Tibial artery (tissue), 4 donors: ENCODE measurements at regions not wholly inside any gene's neighbourhood (a gene's known extent, or its start where the extent isn't known, plus 50 kb on each side); places are given as distances from the start of the nearest gene placed in this dataset.

Source experiments
- DNase-seq, 2 donors: peaks; one replicate each; pipeline ENCODE4 v3.0.0-alpha.2; 2019
- H3K27ac ChIP-seq, 2 donors: fragments of 200-600 bp; sonication (generic) in 1 of 2; 1 replicate in 1 of 2; 2 replicates in 1 of 2; pipeline ENCODE4 v1.5.1; 2018 to 2019; ENCODE audit warnings: mild to moderate bottlenecking in 1 of 2
- H3K27me3 ChIP-seq, 2 donors: fragments of 200-600 bp; sonication (generic) in 1 of 2; one replicate each; pipeline versions ENCODE4 v1.5.1 to v1.6.0; 2016 to 2019
- H3K36me3 ChIP-seq, 3 donors: fragments of 200-600 bp; sonication (generic) in 2 of 3; one replicate each; pipeline ENCODE4 v1.5.1; 2016 to 2019; ENCODE audit warnings: mild to moderate bottlenecking in 2 of 3
- H3K4me1 ChIP-seq, 4 donors: fragments of 200-600 bp; sonication (generic) in 2 of 4; 1 replicate in 3 of 4; 2 replicates in 1 of 4; pipeline ENCODE4 v1.5.1; 2016 to 2019
- H3K4me3 ChIP-seq, 2 donors: fragments of 200-600 bp; sonication (generic) in 1 of 2; 1 replicate in 1 of 2; 2 replicates in 1 of 2; pipeline ENCODE4 v1.5.1; 2018 to 2019; ENCODE audit warnings: mild to moderate bottlenecking in 2 of 2
- H3K9me3 ChIP-seq, 3 donors: fragments of 200-600 bp; sonication (generic) in 1 of 3; one replicate each; pipeline ENCODE4 v1.5.1; 2016 to 2019
- intact Hi-C: fragments of 100-400 bp; cut with DNase I; formaldehyde crosslinking; loops from one replicate; pipeline ENCODE4 v1.15.0; 2023; ENCODE audit warnings: low total_unique reads
- TF ChIP-seq, protein P1 (sequence below), 2 experiments: fragments of 200-600 bp in 1 of 2; fragments of 450-650 bp in 1 of 2; IDR thresholded peaks; one replicate each; pipeline ENCODE4 v1.5.1; 2017 to 2019; ENCODE audit warnings: antibody characterized with exemption in 2 of 2, mild to moderate bottlenecking in 1 of 2, moderate library complexity in 1 of 2

DNA sequence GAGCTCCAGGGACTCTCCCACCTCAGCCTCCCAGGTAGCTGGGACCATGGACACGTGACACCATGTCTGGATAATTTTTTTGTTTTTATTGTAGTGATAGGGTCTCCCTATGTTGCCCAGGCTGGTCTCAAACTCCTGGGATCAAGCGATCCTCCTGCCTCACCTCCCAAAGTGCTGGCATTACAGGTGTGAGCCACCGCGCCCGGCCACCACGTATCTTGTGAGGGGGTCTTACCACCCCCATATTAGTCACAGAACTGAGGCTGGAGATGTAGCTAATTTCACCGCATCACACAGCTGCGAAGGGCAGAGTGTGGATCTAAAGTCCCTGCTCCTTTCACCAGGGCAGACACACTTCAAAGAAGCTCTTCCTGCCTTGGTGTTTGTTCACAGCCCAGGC, 211.8 kb upstream of the SOX1 start:
- H3K9me3 ChIP-seq: peaks cover 0 to 6% (median under 1%) of the 10 kb centered on the region in 3 donors
- H3K4me3 ChIP-seq: no peak overlapping the region
- intact Hi-C loops: no loop called here
- H3K27me3 ChIP-seq: peaks cover 0 to 14% of the 10 kb centered on the region in 2 donors
- H3K27ac ChIP-seq: no peak overlapping the region
- TF ChIP-seq, protein P1, sequence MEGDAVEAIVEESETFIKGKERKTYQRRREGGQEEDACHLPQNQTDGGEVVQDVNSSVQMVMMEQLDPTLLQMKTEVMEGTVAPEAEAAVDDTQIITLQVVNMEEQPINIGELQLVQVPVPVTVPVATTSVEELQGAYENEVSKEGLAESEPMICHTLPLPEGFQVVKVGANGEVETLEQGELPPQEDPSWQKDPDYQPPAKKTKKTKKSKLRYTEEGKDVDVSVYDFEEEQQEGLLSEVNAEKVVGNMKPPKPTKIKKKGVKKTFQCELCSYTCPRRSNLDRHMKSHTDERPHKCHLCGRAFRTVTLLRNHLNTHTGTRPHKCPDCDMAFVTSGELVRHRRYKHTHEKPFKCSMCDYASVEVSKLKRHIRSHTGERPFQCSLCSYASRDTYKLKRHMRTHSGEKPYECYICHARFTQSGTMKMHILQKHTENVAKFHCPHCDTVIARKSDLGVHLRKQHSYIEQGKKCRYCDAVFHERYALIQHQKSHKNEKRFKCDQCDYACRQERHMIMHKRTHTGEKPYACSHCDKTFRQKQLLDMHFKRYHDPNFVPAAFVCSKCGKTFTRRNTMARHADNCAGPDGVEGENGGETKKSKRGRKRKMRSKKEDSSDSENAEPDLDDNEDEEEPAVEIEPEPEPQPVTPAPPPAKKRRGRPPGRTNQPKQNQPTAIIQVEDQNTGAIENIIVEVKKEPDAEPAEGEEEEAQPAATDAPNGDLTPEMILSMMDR (IDR thresholded peaks at IDR 0.05): no peak
- no peak for DNase-seq
- no peaks in the 10 kb centered on the region for H3K4me1 ChIP-seq
- no peaks in the 10 kb centered on the region for H3K36me3 ChIP-seq

DNA sequence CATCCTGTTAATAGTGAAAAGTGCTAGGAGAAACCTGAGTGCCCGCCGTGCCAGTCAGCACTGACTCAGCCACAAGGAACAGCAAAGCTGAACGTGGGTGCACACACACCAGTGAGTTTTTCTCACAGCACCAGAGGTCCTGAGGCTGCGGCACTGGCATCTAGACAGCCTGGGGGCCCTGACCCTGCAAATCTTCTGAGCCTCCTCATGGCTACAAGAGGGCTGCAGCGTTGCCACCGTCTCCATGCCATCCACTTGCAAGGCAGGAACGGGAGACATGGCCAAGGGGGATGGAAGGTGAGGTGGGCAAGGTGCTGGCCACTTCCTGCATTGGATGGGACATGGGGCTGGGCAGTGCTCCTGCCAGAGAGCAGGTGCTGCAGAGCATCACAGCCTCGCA, 211.2 kb upstream of the SOX1 start:
- H3K36me3 ChIP-seq: no peaks in the 10 kb centered on the region
- peaks cover 0 to 6% (median 6%) of the 10 kb centered on the region in 3 donors for H3K9me3 ChIP-seq
- intact Hi-C loops: no loop called here
- peaks cover 0 to 11% of the 10 kb centered on the region in 2 donors for H3K27me3 ChIP-seq
- no peak overlapping the region for H3K27ac ChIP-seq
- DNase-seq: no peak
- TF ChIP-seq, protein P1 (IDR thresholded peaks at IDR 0.05): no peak
- no peaks in the 10 kb centered on the region for H3K4me1 ChIP-seq
- no peak overlapping the region for H3K4me3 ChIP-seq

DNA sequence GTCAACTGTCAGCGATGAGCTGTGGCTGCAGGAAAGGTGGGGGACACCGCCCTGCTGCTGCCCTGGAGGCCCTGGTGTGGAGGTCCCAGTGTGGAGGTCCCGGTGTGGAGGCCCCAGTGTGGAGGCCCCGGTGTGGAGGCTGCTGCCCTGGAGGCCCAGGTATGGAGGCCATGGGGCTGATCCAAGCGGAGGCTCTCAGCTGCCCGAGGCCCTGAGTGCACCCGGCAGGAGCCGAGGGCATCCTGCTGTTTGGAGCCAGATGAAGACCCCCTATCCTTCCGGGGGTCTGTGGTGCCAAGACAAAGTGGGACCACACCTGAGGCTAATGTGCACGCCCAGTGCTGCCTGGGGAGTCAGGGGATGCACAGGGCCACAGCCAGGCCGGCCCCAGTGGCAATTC, 210.4 kb upstream of the SOX1 start:
- peak in 1 of 2 donors; percentile 61 for DNase-seq
- TF ChIP-seq, protein P1 (IDR thresholded peaks at IDR 0.05): no peak
- H3K27ac ChIP-seq: no peak overlapping the region
- H3K4me3 ChIP-seq: no peak overlapping the region
- H3K4me1 ChIP-seq: no peaks in the 10 kb centered on the region
- intact Hi-C loops: no loop called here
- H3K9me3 ChIP-seq: peaks cover 0 to 9% (median 6%) of the 10 kb centered on the region in 3 donors
- H3K27me3 ChIP-seq: peaks cover 0 to 11% of the 10 kb centered on the region in 2 donors
- H3K36me3 ChIP-seq: no peaks in the 10 kb centered on the region

DNA sequence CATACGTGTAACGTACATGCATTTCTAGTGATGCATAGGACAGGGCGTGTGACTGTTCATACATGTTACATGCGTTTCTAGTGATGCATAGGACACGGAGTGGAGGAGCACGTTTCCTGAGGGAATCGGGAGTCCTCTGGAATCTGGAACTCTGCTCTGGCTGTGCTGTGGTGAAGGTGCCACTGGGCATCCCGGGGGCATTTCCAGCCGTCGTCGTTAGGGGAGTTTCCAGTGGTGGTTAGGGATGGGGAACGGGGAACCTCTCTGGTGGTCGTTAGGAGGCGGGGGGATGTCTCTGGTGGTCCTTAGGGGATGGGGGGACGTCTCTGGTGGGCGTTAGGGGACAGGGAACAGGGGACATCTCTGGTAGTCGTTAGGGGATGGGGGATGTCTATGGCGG, 209.6 kb upstream of the SOX1 start:
- Histone ChIP-seq H3K27me3 (peaks cover 0 to 6% of the 10 kb centered on the region in 2 donors), H3K27ac (no peak overlapping the region), H3K4me3 (no peak overlapping the region), H3K9me3 (peaks cover 0 to 9% (median 6%) of the 10 kb centered on the region in 3 donors), H3K4me1 (no peaks in the 10 kb centered on the region), H3K36me3 (no peaks in the 10 kb centered on the region)
- no peak for DNase-seq
- intact Hi-C loops: no loop called here
- TF ChIP-seq, protein P1 (IDR thresholded peaks at IDR 0.05): no peak

DNA sequence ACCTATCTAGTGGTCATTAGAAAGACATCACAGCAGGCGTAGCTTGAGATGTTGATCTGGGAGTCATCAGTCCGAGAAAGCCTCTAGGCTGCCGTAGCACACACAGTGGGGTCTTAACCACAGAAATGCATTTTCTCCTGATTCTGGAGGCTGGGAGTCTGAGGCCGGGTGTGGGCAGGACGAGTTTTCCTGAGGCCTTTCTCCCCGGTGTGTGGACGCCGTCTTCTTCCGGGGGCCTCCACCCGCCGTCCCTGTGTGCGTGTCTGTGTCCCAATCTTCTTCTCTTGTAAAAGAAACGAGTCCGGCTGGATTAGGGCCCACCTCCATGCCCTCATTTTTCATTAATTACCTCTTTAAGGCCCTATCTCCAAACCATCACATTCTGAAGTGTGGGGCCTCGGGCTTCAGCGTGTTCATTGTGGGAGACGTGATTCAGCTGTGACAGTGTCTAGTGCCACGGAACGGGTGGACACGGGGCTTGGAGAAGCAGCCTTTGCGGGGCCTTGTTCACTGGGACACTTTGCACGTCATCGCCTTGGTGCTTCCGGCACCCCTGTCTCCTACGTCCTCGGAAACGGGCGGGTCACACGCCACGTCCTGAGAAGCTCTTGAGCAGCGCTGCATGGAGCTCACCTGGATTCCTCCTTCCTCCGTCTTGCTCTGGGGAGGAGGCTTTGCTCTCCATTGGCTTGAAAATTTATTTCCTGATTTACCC, 208.9 kb upstream of the SOX1 start:
- DNase-seq: peak in 1 of 2 donors; percentile 38
- intact Hi-C loops: no loop called here

More for the DNA sequence above, 208.9 kb upstream of the SOX1 start:
- H3K4me1 ChIP-seq: no peaks in the 10 kb centered on the region
- TF ChIP-seq, protein P1 (IDR thresholded peaks at IDR 0.05): no peak
- no peak overlapping the region for H3K27ac ChIP-seq
- H3K27me3 ChIP-seq: peaks cover 0 to 4% of the 10 kb centered on the region in 2 donors
- no peak overlapping the region for H3K4me3 ChIP-seq
- H3K36me3 ChIP-seq: no peaks in the 10 kb centered on the region
- peaks cover 0 to 9% (median 6%) of the 10 kb centered on the region in 3 donors for H3K9me3 ChIP-seq
